ENCODE measurements at regions not wholly inside any gene's neighbourhood (a gene's known extent, or its start where the extent isn't known, plus 50 kb on each side); places are given as distances from the start of the nearest gene placed in this dataset.

DNA sequence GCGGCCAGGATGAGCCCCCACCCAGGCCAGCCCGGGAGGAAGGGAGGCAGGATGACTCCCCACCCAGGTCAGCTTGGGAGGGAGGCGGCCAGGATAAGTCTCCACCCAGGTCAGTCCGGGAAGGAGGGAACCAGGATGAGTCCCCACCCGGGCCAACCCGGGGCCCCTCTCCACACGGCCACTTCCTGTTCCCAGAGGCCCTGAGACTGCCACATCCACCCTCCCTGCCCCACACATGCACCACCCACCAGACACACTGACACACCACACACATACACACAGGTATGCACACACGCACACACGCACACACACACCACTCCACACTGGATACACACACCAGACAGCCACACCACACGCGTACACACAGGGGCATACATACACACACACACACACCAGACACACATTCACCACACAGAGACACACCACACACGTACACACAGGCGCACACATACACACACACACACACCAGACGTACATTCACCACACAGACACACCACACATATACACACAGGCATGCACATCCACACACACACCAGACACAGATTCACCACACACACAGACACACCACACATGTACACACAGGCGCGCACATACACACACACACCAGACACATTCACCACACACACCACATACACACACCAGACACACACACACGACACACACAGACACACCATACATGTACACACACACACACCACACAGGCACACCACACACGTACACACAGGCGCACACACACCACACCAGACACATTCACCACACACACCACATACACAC lies 84.9 kb upstream of the PRR5 start:
- no peak for ATAC-seq (ENCODE audit: low FRiP score)
- DNase-seq (ENCODE audit: low spot score) = no peak
- no peak for TF ChIP-seq CTCF (IDR thresholded peaks at IDR 0.05)

DNA sequence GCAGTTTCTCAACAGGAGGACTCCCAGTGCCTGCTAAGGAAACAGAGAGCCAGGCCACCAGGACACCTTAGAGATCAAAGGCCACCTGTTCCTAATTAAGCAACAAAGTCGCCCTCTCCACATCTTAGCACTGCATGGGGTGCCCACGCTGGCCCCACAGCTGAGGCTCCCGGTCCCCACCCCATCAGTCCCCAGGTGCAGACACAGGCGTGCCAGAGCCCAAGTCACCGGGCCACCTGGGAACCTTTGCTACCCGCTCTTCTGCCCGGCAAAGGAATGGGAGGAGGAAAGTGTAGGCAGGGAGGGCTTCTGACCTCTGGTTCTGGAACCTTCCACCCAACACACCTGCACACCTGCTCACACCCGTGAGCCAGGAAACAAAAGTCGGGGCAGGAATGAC lies 85.5 kb upstream of the PRR5 start:
- DNase-seq (ENCODE audit: low spot score) (no peak), ATAC-seq (ENCODE audit: low FRiP score) (no peak)
- TF ChIP-seq CTCF (IDR thresholded peaks at IDR 0.05) = no peak

DNA sequence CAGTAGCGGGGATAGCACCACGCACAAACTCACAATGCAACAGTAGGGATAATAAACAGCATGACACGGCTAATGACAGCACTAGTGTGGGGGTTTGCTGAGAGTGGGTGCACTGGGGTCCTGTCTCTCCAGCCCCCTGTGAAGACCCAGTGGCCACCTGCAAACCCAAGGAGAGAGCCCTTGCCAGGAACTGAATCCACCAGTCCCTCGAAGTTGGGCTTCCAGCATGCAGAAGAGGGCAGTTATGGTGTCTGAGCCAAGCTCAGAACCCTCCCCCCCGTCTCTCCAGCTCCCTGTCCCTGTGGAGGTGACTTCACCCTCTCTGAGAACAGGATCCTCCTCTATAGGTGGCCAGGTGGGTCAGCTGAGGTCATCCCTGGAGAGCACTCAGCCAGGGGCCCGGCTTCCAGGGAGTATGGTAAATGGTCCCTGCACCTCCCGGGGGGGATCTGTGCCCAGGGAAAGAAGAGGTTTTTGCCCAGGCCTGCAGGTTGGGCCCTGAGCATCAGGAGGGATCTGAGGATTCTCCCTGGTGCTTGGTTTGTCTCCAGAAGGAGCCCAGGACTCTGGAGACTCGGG lies 86.3 kb upstream of the PRR5 start:
- no peak for TF ChIP-seq CTCF (IDR thresholded peaks at IDR 0.05)
- no peak for ATAC-seq (ENCODE audit: low FRiP score)
- DNase-seq (ENCODE audit: low spot score) = no peak

DNA sequence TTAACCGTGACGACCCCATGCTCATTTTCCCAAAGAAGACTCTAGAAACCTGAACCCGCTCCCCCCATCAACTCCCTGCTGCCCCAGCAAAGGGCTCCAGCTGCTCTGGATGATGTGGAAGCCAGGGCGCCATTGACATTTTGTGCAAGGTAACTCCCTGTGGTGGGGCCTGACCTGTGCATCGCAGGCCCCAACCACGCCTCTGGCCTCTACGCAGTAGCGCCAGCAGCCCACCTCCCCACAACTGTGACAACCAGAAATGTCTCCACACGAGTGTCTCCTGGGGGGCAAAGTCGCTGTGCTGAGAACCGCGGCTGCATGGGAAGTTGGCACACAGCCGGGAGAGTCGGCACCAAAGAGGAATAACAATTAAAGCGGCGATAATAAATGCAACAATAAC lies 86.9 kb upstream of the PRR5 start:
- TF ChIP-seq CTCF (IDR thresholded peaks at IDR 0.05) = no peak
- DNase-seq (ENCODE audit: low spot score) (no peak), ATAC-seq (ENCODE audit: low FRiP score) (no peak)

GRCh38 chr22:44613196-44613595 lies 88.8 kb upstream of the PRR5 start:
- ATAC-seq (ENCODE audit: low FRiP score) = no peak
- no peak for DNase-seq (ENCODE audit: low spot score)
- TF ChIP-seq CTCF (IDR thresholded peaks at IDR 0.05) = no peak

DNA sequence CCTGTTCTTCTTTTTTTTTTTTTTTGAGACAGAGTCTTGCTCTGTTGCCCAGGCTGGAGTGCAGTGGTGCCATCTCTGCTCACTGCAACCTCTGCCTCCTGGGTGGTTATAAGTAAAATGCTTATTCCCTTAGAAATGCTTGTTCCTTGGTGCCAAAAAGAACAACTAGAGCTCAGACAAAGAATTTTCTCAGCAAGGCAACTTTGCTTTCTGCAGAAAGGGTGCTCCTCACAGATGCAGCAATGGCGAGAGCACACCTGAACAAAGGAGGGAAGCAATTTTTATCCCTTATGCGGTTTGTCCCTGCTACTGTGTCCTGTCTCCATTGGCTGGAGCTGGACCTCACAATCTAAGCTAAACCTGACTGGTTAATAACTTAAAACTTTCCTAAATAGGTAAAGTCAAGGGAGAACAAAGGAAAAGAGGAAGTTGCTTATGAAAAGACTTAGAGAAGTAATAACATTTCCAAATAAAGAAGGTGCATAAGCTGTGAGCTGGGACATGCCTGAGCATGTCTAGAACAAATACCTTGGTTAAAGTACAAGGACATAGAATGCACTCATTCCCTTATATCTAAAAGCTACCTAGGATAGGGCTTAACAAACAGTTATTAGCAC lies 90.0 kb upstream of the PRR5 start:
- no peak for TF ChIP-seq CTCF (IDR thresholded peaks at IDR 0.05)
- ATAC-seq (ENCODE audit: low FRiP score) (no peak), DNase-seq (ENCODE audit: low spot score) (no peak)

GRCh38 chr22:44610071-44610470 lies 91.9 kb upstream of the PRR5 start:
- ATAC-seq (ENCODE audit: low FRiP score) (no peak), DNase-seq (ENCODE audit: low spot score) (no peak)
- TF ChIP-seq CTCF (IDR thresholded peaks at IDR 0.05) = no peak

All from omental fat pad (tissue), 3 donors.